ENCODE measurements at regions not wholly inside any gene's neighbourhood (a gene's known extent, or its start where the extent isn't known, plus 50 kb on each side); places are given as distances from the start of the nearest gene placed in this dataset.
A peak's percentile ranks its signal among the peaks of the same experiment; 100 is the strongest.
"Not testable (repeated sequence)": the region's sequence is repeated elsewhere in the genome, so short reads cannot be mapped to it uniquely, and the experiment has no call there.

- H3K4me3 ChIP-seq (ENCODE audit: low read length); DNase-seq (ENCODE audit: low read depth): not testable (repeated sequence)
Measured at GRCh38 chr5:177664737-177665136, 64.8 kb downstream of the B4GALT7 start.

DNA sequence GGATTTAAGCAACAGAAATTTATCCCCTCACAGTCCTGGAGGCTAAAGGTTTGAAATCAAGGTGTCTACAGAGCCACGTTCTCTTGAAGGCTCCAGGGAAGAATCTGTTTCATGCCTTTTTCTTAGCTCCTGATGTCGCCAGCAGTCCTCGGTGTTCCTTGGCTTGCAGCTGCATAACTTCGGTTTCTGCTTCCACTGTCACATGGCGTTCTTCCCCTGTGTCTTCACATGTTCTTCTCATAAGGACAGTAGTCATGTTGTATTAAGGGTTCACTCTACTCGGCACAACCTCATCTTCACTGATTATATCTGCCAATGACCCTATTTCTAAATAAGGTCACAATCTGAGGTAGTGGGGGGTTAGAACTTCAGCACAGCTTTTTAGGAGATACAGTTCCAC is 65.2 kb downstream of the B4GALT7 start:
- not testable (repeated sequence) for H3K4me3 ChIP-seq (ENCODE audit: low read length); DNase-seq (ENCODE audit: low read depth)

DNA sequence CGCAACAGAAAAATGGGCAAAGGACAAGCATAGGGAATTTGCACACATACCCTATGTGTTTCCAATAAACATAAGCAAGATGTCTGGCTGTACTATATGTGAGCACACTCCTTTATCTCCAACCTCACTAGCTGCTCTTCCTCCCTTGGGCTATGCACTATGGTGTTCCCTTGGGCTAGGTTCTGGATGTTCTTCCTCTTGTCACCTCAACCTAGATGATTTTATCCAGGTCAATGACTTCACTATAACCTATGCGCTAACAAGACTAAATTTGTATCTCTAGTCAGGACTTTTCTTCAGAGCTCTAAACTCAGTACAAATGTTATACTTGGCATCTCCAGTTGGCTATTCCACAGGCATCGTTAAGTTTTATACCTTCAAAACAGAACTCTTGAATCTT is 66.0 kb downstream of the B4GALT7 start:
- not testable (repeated sequence) for H3K4me3 ChIP-seq (ENCODE audit: low read length); DNase-seq (ENCODE audit: low read depth)

DNA sequence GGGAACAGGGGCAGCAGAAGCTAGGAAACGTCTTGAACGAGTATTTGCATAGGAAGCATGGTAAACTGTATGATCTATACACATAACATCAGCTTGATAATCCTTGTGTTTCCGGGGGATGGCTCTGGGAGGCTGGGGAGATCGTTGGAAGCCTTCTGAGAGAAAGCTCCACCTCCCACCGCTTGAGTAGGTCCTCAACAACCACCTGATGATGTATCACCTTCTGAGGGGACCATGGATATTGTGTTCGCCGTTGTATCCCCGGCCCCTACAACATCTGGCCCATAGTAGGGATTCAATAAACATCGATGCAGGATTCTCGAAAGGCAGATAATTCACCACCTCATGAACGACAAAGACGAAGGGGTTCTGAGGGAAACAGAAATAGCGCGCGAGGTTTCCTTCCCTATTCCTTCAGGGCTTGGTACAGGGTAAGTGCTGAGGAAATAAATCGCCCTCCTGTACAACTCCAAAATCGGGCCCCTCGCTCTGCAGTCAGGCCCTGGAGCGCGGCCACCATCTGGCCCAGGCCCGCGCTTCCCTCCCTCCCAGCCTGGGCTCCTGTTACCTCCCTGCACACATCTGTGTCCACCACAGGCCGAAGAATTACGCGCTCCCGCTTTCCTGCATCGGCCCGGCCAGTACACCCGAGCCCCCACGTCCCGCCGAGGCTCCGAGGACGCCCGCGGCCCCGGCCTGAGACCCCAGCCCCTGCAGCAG is 71.3 kb downstream of the B4GALT7 start:
- peak overlapping the region; percentile 32 for H3K4me3 ChIP-seq (ENCODE audit: low read length)
- DNase-seq (ENCODE audit: low read depth): not testable (repeated sequence)

DNA sequence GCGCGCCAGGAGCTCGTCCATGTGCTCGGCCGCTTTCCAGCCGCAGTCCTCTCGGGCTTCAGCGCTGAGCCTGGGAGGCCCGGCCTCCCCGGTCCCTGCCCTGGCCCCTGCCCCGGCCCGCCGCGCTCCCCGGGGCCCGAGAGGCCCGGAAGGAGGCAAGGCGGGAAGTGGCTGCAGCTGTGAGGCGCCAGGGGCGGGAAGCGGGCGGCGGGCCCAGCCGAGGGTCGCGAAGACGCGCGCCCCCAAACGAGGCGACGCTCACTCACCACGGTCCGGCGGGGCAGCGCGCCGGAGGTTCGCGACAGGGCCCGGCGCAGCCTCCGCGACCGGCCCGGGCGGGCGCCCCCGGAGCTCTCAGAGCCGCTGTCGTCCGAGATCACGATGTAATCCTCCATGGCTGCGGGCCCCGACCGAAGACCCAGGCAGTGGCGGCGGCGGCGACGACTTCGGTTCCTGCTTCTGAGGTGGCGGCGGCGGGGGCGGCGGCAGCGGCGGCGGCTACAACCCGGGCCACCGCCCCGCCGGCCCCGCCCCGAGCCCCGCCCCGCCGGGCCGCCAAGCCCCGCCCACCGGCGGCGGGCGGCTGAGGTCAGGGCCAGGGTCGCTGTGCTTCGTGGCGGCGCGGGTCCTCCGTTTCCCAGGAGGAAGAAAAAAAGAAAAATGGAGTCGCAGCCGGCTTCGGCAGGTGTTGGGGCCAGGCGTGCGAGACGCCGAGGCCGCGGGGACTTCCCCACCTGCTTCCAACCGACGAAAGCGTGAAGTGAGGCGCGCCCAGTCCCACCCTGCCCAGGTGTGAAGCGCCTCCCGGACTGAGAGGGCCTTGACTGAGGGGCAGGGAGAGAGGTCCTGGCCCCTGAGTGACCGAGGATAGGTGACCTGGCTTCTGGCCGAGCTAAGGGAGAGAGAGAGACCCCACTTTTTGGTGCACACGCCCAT is 72.1 kb downstream of the B4GALT7 start:
- DNase-seq (ENCODE audit: low read depth): peak; percentile 38
- not testable (repeated sequence) for H3K4me3 ChIP-seq (ENCODE audit: low read length)

Data from epithelial cell of esophagus (primary cell).